Ectodermal cell (in vitro differentiated cells): ENCODE measurements at regions not wholly inside any gene's neighbourhood (a gene's known extent, or its start where the extent isn't known, plus 50 kb on each side); places are given as distances from the start of the nearest gene placed in this dataset.
"Not testable (repeated sequence)": the region's sequence is repeated elsewhere in the genome, so short reads cannot be mapped to it uniquely, and the experiment has no call there.

ENCODE experiments used
- H3K27ac ChIP-seq: 2 replicates; pipeline ENCODE4 v1.7.0; 2013; ENCODE audit warnings: mild to moderate bottlenecking, low read depth, low read length; ENCODE audit not compliant: insufficient read depth, poor library complexity, severe bottlenecking
- H3K27me3 ChIP-seq: 2 replicates; pipeline ENCODE4 v1.7.0; 2013; ENCODE audit warnings: mild to moderate bottlenecking, low read length; ENCODE audit not compliant: insufficient read depth, control insufficient read depth, poor library complexity, severe bottlenecking
- H3K36me3 ChIP-seq: one replicate; pipeline ENCODE4 v1.7.0; 2013; ENCODE audit warnings: low read length; ENCODE audit not compliant: control insufficient read depth, insufficient read depth
- H3K4me1 ChIP-seq: one replicate; pipeline ENCODE4 v1.7.0; 2013; ENCODE audit warnings: low read length; ENCODE audit not compliant: control insufficient read depth, insufficient read depth
- H3K4me3 ChIP-seq: 2 replicates; pipeline ENCODE4 v1.7.0; 2013; ENCODE audit warnings: low read depth, low read length, control low read depth; ENCODE audit not compliant: insufficient read depth
- H3K9me3 ChIP-seq: 2 replicates; pipeline ENCODE4 v1.7.0; 2013; ENCODE audit warnings: mild to moderate bottlenecking, low read length, moderate library complexity; ENCODE audit not compliant: control insufficient read depth
- WGBS, 2 experiments: methylation state at CpG; one replicate each; pipeline ENCODE4 v1.1.7; 2013; ENCODE audit warnings: missing lambda C conversion rate in 2 of 2; 5-methylcytosine and 5-hydroxymethylcytosine counted together

GRCh38 chr3:197394464-197395321, 96.3 kb upstream of the DLG1 start:
- 91% methylated on average over 25 of the region's 25 CpGs for WGBS, 2 experiments
- H3K27ac ChIP-seq = no peak overlapping the region
- H3K27me3 ChIP-seq = no peaks in the 10 kb centered on the region
- H3K36me3 ChIP-seq = no peaks in the 10 kb centered on the region
- no peaks in the 10 kb centered on the region for H3K4me1 ChIP-seq
- H3K4me3 ChIP-seq = no peak overlapping the region
- no peaks in the 10 kb centered on the region for H3K9me3 ChIP-seq

- not testable (repeated sequence) for H3K27me3 ChIP-seq, H3K4me3 ChIP-seq, H3K36me3 ChIP-seq, H3K27ac ChIP-seq, H3K4me1 ChIP-seq, H3K9me3 ChIP-seq
- 94 to 96% methylated on average over 8 of the region's 8 CpGs for WGBS, 2 experiments
These were observed 95.7 kb upstream of the DLG1 start for GRCh38 chr3:197394126-197394463.

GRCh38 chr3:197393711-197394110, 95.3 kb upstream of the DLG1 start:
- WGBS, 2 experiments = 88 to 93% methylated on average over 4 of the region's 4 CpGs

GRCh38 chr3:197392961-197393360, 94.5 kb upstream of the DLG1 start:
- Histone ChIP-seq H3K4me3 (no peak overlapping the region), H3K36me3 (no peaks in the 10 kb centered on the region), H3K9me3 (no peaks in the 10 kb centered on the region), H3K27me3 (no peaks in the 10 kb centered on the region), H3K4me1 (no peaks in the 10 kb centered on the region), H3K27ac (no peak overlapping the region)
- WGBS, 2 experiments = 88 to 96% methylated on average over 3 of the region's 3 CpGs

More at GRCh38 chr3:197393711-197394110, 95.3 kb upstream of the DLG1 start:
- H3K27me3 ChIP-seq = no peaks in the 10 kb centered on the region
- no peaks in the 10 kb centered on the region for H3K9me3 ChIP-seq
- no peaks in the 10 kb centered on the region for H3K4me1 ChIP-seq
- H3K27ac ChIP-seq = no peak overlapping the region
- H3K4me3 ChIP-seq = no peak overlapping the region
- H3K36me3 ChIP-seq = no peaks in the 10 kb centered on the region

GRCh38 chr3:197381371-197381770, 83.0 kb upstream of the DLG1 start:
- Histone ChIP-seq H3K36me3 (no peaks in the 10 kb centered on the region), H3K27ac (no peak overlapping the region), H3K27me3 (no peaks in the 10 kb centered on the region), H3K4me1 (no peaks in the 10 kb centered on the region), H3K4me3 (no peak overlapping the region), H3K9me3 (no peaks in the 10 kb centered on the region)
- 88 to 93% methylated on average over 2 of the region's 2 CpGs for WGBS, 2 experiments

- Histone ChIP-seq H3K36me3 (no peaks in the 10 kb centered on the region), H3K9me3 (no peaks in the 10 kb centered on the region), H3K27me3 (no peaks in the 10 kb centered on the region), H3K4me3 (no peak overlapping the region), H3K27ac (no peak overlapping the region), H3K4me1 (no peaks in the 10 kb centered on the region)
- WGBS, 2 experiments = 91 to 96% methylated on average over 5 of the region's 5 CpGs
These were observed 82.4 kb upstream of the DLG1 start for GRCh38 chr3:197380786-197381185.

GRCh38 chr3:197378985-197379718, 80.7 kb upstream of the DLG1 start:
- Histone ChIP-seq H3K4me1 (no peaks in the 10 kb centered on the region), H3K4me3 (no peak overlapping the region), H3K27ac (no peak overlapping the region), H3K36me3 (no peaks in the 10 kb centered on the region), H3K9me3 (no peaks in the 10 kb centered on the region), H3K27me3 (no peaks in the 10 kb centered on the region)
- 91 to 95% methylated on average over 22 of the region's 22 CpGs for WGBS, 2 experiments

- Histone ChIP-seq H3K36me3 (no peaks in the 10 kb centered on the region), H3K4me1 (no peaks in the 10 kb centered on the region), H3K4me3 (no peak overlapping the region), H3K27me3 (no peaks in the 10 kb centered on the region), H3K27ac (no peak overlapping the region), H3K9me3 (no peaks in the 10 kb centered on the region)
- WGBS, 2 experiments = 91 to 93% methylated on average over 10 of the region's 10 CpGs
These were observed 78.5 kb upstream of the DLG1 start for GRCh38 chr3:197376735-197377555.

GRCh38 chr3:197376020-197376419, 77.6 kb upstream of the DLG1 start:
- Histone ChIP-seq H3K4me3 (no peak overlapping the region), H3K27ac (no peak overlapping the region), H3K27me3 (no peaks in the 10 kb centered on the region), H3K4me1 (no peaks in the 10 kb centered on the region), H3K36me3 (no peaks in the 10 kb centered on the region), H3K9me3 (no peaks in the 10 kb centered on the region)
- 96 to 100% methylated on average over 4 of the region's 4 CpGs for WGBS, 2 experiments

GRCh38 chr3:197375001-197375441, 76.6 kb upstream of the DLG1 start:
- no peaks in the 10 kb centered on the region for H3K4me1 ChIP-seq
- no peaks in the 10 kb centered on the region for H3K9me3 ChIP-seq
- 88 to 90% methylated on average over 11 of the region's 11 CpGs for WGBS, 2 experiments
- peaks cover 4% of the 10 kb centered on the region for H3K27me3 ChIP-seq
- no peaks in the 10 kb centered on the region for H3K36me3 ChIP-seq
- no peak overlapping the region for H3K4me3 ChIP-seq
- H3K27ac ChIP-seq = no peak overlapping the region
